Stimulated activated CD4-positive, alpha-beta T cell treated with anti-CD3 and anti-CD28 coated beads, Interleukin-1b, Interleukin-23, amount 100 ng/mL, for 48 hours (primary cell): ENCODE measurements at regions not wholly inside any gene's neighbourhood (a gene's known extent, or its start where the extent isn't known, plus 50 kb on each side); places are given as distances from the start of the nearest gene placed in this dataset.

Experiments
- DNase-seq: peaks from one replicate; pipeline ENCODE4 v3.0.0-alpha.2; 2020

DNA sequence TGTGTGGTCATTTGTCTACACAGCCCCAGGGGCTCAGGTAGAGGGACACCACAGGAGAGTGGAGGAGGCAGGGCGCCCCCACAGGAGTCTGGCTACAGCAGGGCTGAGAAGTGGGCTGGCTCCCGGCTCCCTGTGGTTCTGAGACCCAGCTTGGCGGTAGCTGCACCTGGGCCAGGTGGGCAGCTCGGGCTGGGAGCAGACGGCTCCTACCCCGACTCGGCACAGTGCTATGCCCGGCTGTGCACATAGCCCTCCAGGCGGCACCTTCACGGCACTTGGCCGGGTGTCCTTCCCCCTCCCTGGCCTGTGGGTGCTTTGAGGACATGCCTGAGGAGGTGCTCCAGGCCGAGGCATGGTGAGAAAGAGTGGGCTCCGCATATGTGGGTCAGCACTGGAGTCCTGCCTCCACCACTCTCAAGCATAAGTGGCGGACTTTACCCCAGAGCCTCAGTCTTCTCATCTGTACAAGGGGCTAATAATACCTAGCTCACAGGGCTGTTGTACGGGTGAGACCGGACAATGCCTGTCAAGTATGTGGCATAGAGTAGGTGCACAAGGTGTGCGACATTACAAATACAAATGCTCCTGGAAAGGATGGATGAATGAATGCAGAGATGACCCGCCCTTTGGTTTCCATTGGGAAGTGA, 50.1 kb upstream of the JPH3 start:
- no peak for DNase-seq

DNA sequence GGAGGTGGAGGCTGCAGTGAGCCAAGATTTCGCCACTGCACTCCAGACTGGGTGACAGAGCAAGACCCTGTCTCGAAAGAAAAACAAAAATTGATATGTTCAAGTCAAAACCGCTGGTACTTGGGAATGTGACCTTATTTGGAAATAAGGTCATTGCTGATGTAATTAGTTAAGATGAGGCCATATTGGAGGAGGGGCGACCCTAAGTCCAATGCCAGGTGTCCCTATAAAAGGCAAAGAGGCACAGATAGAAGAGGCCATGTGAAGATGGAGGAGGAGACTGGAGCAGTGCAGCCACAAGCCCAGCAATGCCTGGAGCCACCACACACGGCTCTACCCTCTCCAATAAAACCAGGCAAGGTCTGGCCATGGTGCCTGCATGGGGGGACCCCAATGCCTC, 50.8 kb upstream of the JPH3 start:
- DNase-seq, result no peak

- peak; percentile 34 for DNase-seq
Measured at GRCh38 chr16:87550495-87550961, 51.8 kb upstream of the JPH3 start.

GRCh38 chr16:87549627-87550494, 52.4 kb upstream of the JPH3 start:
- DNase-seq, result no peak

GRCh38 chr16:87548046-87548445, 54.3 kb upstream of the JPH3 start:
- no peak for DNase-seq

- DNase-seq, result peak; percentile 14
Measured at GRCh38 chr16:87543436-87544191, 50.8 kb upstream of the ZCCHC14 start.

DNA sequence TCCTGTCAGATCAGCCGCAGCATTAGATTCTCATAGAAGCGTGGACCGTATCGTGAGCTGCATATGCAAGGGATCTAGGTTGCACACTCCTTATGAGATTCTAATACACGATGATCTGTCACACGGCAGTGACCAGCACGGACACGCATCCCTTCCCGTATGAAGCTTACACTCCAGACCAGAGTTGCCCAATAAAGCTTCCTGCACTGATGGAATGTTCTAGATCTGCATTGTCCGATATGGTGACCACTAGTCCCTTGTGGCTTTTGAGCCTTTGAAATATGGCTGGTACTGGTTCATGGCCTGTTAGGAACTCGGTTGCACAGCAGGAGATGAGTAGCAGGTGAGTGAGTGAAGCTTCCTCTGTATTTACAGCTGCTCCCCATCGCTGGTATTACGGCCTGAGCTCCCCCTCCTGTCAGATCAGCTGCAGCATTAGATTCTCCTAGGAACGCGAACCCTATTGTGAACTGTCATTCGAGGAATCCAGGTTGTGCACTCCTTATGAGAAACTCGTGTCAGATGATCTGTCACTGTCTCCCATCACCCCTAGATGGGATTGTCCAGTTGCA, 49.8 kb upstream of the ZCCHC14 start:
- DNase-seq, result no peak
